ENCODE measurements at regions not wholly inside any gene's neighbourhood (a gene's known extent, or its start where the extent isn't known, plus 50 kb on each side); places are given as distances from the start of the nearest gene placed in this dataset.

DNA sequence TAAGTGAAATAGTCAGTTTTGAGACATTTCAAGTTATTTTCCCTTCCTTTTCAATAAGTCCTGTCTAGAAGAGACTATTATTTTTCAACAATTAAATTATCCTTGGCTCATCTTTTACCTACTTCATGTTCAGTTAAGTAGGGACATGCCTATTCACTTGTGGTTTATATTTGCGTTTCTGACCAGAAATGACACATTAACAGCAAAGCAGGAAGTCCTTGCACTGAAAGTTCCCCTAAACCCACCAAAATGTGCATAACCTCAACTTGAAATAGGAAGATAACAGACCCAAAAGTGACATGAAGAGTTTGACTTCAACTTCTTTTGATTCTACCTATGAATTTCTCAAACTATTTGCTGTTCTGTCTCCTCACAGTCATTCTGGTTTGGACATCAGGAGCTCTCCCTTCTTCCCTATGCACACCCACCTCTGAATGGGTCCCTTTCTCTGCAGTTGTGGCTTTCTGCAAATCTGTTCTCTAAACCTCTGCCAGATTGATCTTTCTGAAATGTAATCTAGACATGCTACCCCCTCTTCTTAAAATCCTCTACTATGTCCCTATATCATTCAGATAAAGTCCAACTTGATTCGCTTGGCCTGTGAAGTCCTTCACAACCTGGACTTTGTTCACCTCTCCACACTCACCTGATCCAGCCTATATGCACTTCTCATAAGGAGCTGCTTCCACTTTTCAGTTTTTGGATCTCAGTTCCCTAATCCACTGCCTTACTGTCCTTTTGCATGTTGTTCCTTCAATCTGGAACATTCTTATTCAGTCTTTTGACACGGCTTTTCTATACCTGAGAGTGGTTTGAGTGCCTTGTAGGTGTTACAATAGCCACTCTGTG lies 661.5 kb upstream of the ADGRL4 start:
- TF ChIP-seq CTCF (IDR thresholded peaks at IDR 0.05; ENCODE audit: insufficient read depth, low read length) (no peak), POLR2AphosphoS5 (IDR thresholded peaks at IDR 0.05; ENCODE audit: low read depth) (no peak), GABPA (IDR thresholded peaks at IDR 0.05; ENCODE audit: low read depth) (no peak), SPI1 (IDR thresholded peaks at IDR 0.05; ENCODE audit: borderline replicate concordance, low read depth) (no peak)
